Calu3 (cell line): ENCODE measurements at regions not wholly inside any gene's neighbourhood (a gene's known extent, or its start where the extent isn't known, plus 50 kb on each side); places are given as distances from the start of the nearest gene placed in this dataset.

Experiments
- BruUV-seq: library from RNA; stranded (reverse); fragments of 400-500 nt; replicated peaks from 2 replicates; lab custom pipeline; 2021; lab: Mats Ljungman, UMichigan
- CTCF ChIA-PET: fragments of 300-600 bp; sonication (Branson Sonifier 250); formaldehyde crosslinking; loops from one replicate; lab custom pipeline; 2022; ENCODE audit warnings: antibody characterized with exemption; lab: Charles Lee
- DNase-seq: peaks from one replicate; pipeline ENCODE4 v3.0.0; 2022
- H3K27ac Mint-ChIP-seq: one replicate; pipeline ENCODE4 v1.8.0; 2022; ENCODE audit warnings: mixed read lengths; ENCODE audit not compliant: unreplicated experiment
- H3K27me3 Mint-ChIP-seq: one replicate; pipeline ENCODE4 v1.8.0; 2022; ENCODE audit warnings: mixed read lengths; ENCODE audit not compliant: unreplicated experiment
- H3K36me3 Mint-ChIP-seq: one replicate; pipeline ENCODE4 v1.8.0; 2022; ENCODE audit warnings: mild to moderate bottlenecking, moderate library complexity, mixed read lengths; ENCODE audit not compliant: insufficient read depth, unreplicated experiment
- H3K4me1 Mint-ChIP-seq: one replicate; pipeline ENCODE4 v1.8.0; 2022; ENCODE audit warnings: mild to moderate bottlenecking, low read depth, mixed read lengths; ENCODE audit not compliant: unreplicated experiment
- H3K4me3 Mint-ChIP-seq: one replicate; pipeline ENCODE4 v1.8.0; 2022; ENCODE audit warnings: mild to moderate bottlenecking, low read depth, moderate library complexity, mixed read lengths; ENCODE audit not compliant: unreplicated experiment
- H3K9me3 Mint-ChIP-seq: one replicate; pipeline ENCODE4 v1.8.0; 2022; ENCODE audit warnings: low read depth, mixed read lengths; ENCODE audit not compliant: unreplicated experiment
- CTCF ChIP-seq: fragments of 200-600 bp; IDR thresholded peaks from one replicate; pipeline ENCODE4 v1.8.0; 2022; ENCODE audit warnings: antibody characterized with exemption; ENCODE audit not compliant: unreplicated experiment
- intact Hi-C: fragments of 100-400 bp; cut with micrococcal nuclease; formaldehyde crosslinking; loops from one replicate; pipeline ENCODE4 v1.10.0; 2022; ENCODE audit not compliant: unreplicated experiment

GRCh38 chr2:62559582-62559981, 53.6 kb upstream of the TMEM17 start:
- DNase-seq = no peak
- peaks cover 4% of the 10 kb centered on the region for H3K9me3 Mint-ChIP-seq
- intact Hi-C loops = no loop called here
- no peak overlapping the region for H3K27ac Mint-ChIP-seq
- BruUV-seq = no TSS peak
- no peaks in the 10 kb centered on the region for H3K27me3 Mint-ChIP-seq
- no peak overlapping the region for H3K4me3 Mint-ChIP-seq
- CTCF ChIA-PET = no interaction called here
- no peaks in the 10 kb centered on the region for H3K4me1 Mint-ChIP-seq
- TF ChIP-seq CTCF = no peak
- no peaks in the 10 kb centered on the region for H3K36me3 Mint-ChIP-seq

GRCh38 chr2:62558743-62559142, 52.7 kb upstream of the TMEM17 start:
- no peaks in the 10 kb centered on the region for H3K27me3 Mint-ChIP-seq
- H3K36me3 Mint-ChIP-seq = no peaks in the 10 kb centered on the region
- intact Hi-C loops = no loop called here
- CTCF ChIA-PET = no interaction called here
- TF ChIP-seq CTCF = no peak
- peaks cover 4% of the 10 kb centered on the region for H3K9me3 Mint-ChIP-seq
- H3K4me1 Mint-ChIP-seq = no peaks in the 10 kb centered on the region
- no peak overlapping the region for H3K27ac Mint-ChIP-seq
- no peak for DNase-seq
- H3K4me3 Mint-ChIP-seq = no peak overlapping the region
- BruUV-seq = no TSS peak

GRCh38 chr2:62556086-62556485, 50.1 kb upstream of the TMEM17 start:
- no TSS peak for BruUV-seq
- Mint-ChIP-seq H3K27me3 (no peaks in the 10 kb centered on the region), H3K9me3 (peaks cover 2% of the 10 kb centered on the region), H3K36me3 (no peaks in the 10 kb centered on the region), H3K27ac (no peak overlapping the region), H3K4me3 (no peak overlapping the region), H3K4me1 (no peaks in the 10 kb centered on the region)
- intact Hi-C loops = no loop called here
- TF ChIP-seq CTCF = no peak
- CTCF ChIA-PET = no interaction called here
- no peak for DNase-seq
